HEK293T (cell line): ENCODE measurements at regions not wholly inside any gene's neighbourhood (a gene's known extent, or its start where the extent isn't known, plus 50 kb on each side); places are given as distances from the start of the nearest gene placed in this dataset.

Experiments used
- BHLHE40 ChIP-seq: fragments of 450-650 bp; IDR thresholded peaks from 2 replicates; pipeline ENCODE4 v1.6.1; 2016; ENCODE audit warnings: mild to moderate bottlenecking, moderate library complexity, borderline replicate concordance
- CTBP1 ChIP-seq: fragments of 450-650 bp; IDR thresholded peaks from 2 replicates; pipeline ENCODE4 v1.6.1; 2016; ENCODE audit warnings: borderline replicate concordance
- FOXA1 ChIP-seq: fragments of 450-650 bp; IDR thresholded peaks from 2 replicates; pipeline ENCODE4 v1.6.1; 2016; ENCODE audit warnings: mild to moderate bottlenecking
- FOXK2 ChIP-seq: fragments of 450-650 bp; IDR thresholded peaks from 2 replicates; pipeline ENCODE4 v1.6.1; 2016; ENCODE audit warnings: mild to moderate bottlenecking
- HDGF ChIP-seq: fragments of 450-650 bp; IDR thresholded peaks from 2 replicates; pipeline ENCODE4 v1.6.1; 2017; ENCODE audit warnings: antibody characterized with exemption, borderline replicate concordance
- L3MBTL2 ChIP-seq: fragments of 450-650 bp; conservative IDR thresholded peaks from 2 replicates; pipeline ENCODE4 v1.6.1; 2016; ENCODE audit warnings: mild to moderate bottlenecking
- LEF1 ChIP-seq: fragments of 450-650 bp; IDR thresholded peaks from 2 replicates; pipeline ENCODE4 v1.6.1; 2017; ENCODE audit warnings: mild to moderate bottlenecking, borderline replicate concordance
- TARDBP ChIP-seq: fragments of 450-650 bp; IDR thresholded peaks from 2 replicates; pipeline ENCODE4 v1.6.1; 2016

DNA sequence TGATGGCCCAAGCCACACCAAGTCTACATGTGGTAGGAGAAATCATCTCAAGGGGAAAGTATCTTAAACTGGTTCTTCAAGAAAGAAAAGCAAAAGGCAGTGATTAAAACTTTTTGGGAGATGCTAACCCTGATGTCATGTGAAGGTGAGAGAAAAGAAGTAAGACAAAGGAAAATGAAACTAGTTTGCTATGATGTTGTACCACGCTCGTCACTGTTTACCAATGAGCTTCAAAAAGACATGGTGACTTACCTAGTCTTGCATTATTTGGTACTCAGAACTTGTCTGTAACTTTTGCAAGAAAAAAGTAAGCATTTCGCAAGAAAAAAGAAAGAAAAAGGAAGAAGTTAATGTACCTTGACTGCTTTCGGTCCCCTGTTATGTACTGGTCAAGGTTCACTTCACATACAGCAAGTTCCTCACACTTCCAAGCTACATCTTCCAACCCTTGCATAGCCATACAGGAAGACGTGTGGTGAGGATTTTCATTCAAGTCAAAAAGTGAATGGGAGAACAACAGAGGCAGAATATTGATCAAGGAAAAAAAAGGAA is 739.3 kb downstream of the NR2F1-AS1 start:
- TF ChIP-seq L3MBTL2 (no peak), TARDBP (no peak), CTBP1 (no peak), FOXK2 (no peak), LEF1 (no peak), HDGF (no peak), FOXA1 (no peak), BHLHE40 (no peak)
